IMR-90 (cell line): ENCODE measurements at regions not wholly inside any gene's neighbourhood (a gene's known extent, or its start where the extent isn't known, plus 50 kb on each side); places are given as distances from the start of the nearest gene placed in this dataset.

Experiments used
- ATAC-seq: fragments of 200-7000 bp; cut with Tn5 transposase; 2 replicates; pipeline ENCODE4 v1.9.1; 2020; ENCODE audit warnings: low read depth, mild to moderate bottlenecking, moderate library complexity
- BruUV-seq: library from RNA; stranded (reverse); fragments of 400-500 nt; replicated peaks from 2 replicates; lab custom pipeline; 2021; lab: Mats Ljungman, UMichigan
- CTCF ChIA-PET: fragments of 300-600 bp; formaldehyde crosslinking; extraction: SDS; loops from one replicate; lab custom pipeline; 2021; ENCODE audit warnings: antibody characterized with exemption; lab: Yijun Ruan, JAX
- POLR2A ChIA-PET: fragments of 300-600 bp; sonication (Branson Sonifier 250); formaldehyde crosslinking; loops from one replicate; lab custom pipeline; 2022; ENCODE audit warnings: antibody characterized with exemption; ENCODE audit not compliant: unreplicated experiment; lab: Charles Lee
- DNase-seq: peaks from one replicate; pipeline ENCODE4 v3.0.0; 2013
- H2AFZ ChIP-seq: replicated peaks from 2 replicates; pipeline ENCODE3; 2013; ENCODE audit warnings: low read length, mild to moderate bottlenecking; ENCODE audit not compliant: poor library complexity
- H2AK5ac ChIP-seq: 2 replicates; pipeline ENCODE4 v1.6.1; 2013; ENCODE audit warnings: low read depth, low read length, inconsistent platforms
- H2AK9ac ChIP-seq: replicated peaks from 2 replicates; pipeline ENCODE3; 2013; ENCODE audit warnings: mild to moderate bottlenecking, low read depth, low read length, moderate library complexity; ENCODE audit not compliant: poor library complexity
- H2BK120ac ChIP-seq: 2 replicates; pipeline ENCODE4 v1.6.1; 2013; ENCODE audit warnings: low read depth, low read length, inconsistent platforms
- H2BK15ac ChIP-seq: 3 replicates; pipeline ENCODE4 v1.6.1; 2013; ENCODE audit warnings: low read depth, low read length, inconsistent platforms
- H2BK20ac ChIP-seq: 2 replicates; pipeline ENCODE4 v1.6.1; 2013; ENCODE audit warnings: low read depth, mild to moderate bottlenecking, inconsistent platforms, low read length, moderate library complexity
- H2BK5ac ChIP-seq: 2 replicates; pipeline ENCODE4 v1.6.1; 2013; ENCODE audit warnings: mild to moderate bottlenecking, low read depth, low read length, inconsistent platforms; ENCODE audit not compliant: poor library complexity, severe bottlenecking
- H3K14ac ChIP-seq: replicated peaks from 2 replicates; pipeline ENCODE4 v1.6.1; 2013; ENCODE audit warnings: low read depth, low read length, inconsistent platforms
- H3K18ac ChIP-seq: 2 replicates; pipeline ENCODE4 v1.6.1; 2013; ENCODE audit warnings: low read depth, low read length, control low read depth
- H3K23ac ChIP-seq: 2 replicates; pipeline ENCODE4 v1.6.1; 2013; ENCODE audit warnings: low read depth, low read length, inconsistent platforms
- H3K27ac ChIP-seq: 2 replicates; pipeline ENCODE4 v1.5.1; 2013; ENCODE audit warnings: mild to moderate bottlenecking, control low read depth, low read length; ENCODE audit not compliant: insufficient read depth
- H3K27me3 ChIP-seq: 2 replicates; pipeline ENCODE4 v1.6.1; 2013; ENCODE audit warnings: low read length; ENCODE audit not compliant: control insufficient read depth, insufficient read depth
- H3K36me3 ChIP-seq: 2 replicates; pipeline ENCODE4 v1.6.1; 2013; ENCODE audit warnings: low read length, mixed read lengths; ENCODE audit not compliant: control insufficient read depth, insufficient read depth
- H3K4ac ChIP-seq: 2 replicates; pipeline ENCODE4 v1.6.1; 2013; ENCODE audit warnings: low read depth, low read length, inconsistent platforms
- H3K4me1 ChIP-seq: 2 replicates; pipeline ENCODE4 v1.6.1; 2013; ENCODE audit warnings: low read length, mixed read lengths; ENCODE audit not compliant: control insufficient read depth, insufficient read depth
- H3K4me2 ChIP-seq: 2 replicates; pipeline ENCODE4 v1.6.1; 2013; ENCODE audit warnings: low read depth, mild to moderate bottlenecking, control low read depth, low read length, moderate library complexity
- H3K4me3 ChIP-seq: 2 replicates; pipeline ENCODE4 v1.5.1; 2013; ENCODE audit warnings: low read depth, mild to moderate bottlenecking, control low read depth, low read length, moderate library complexity; ENCODE audit not compliant: insufficient read depth
- H3K56ac ChIP-seq: 2 replicates; pipeline ENCODE4 v1.6.1; 2013; ENCODE audit warnings: low read length, inconsistent platforms; ENCODE audit not compliant: insufficient read depth; ENCODE audit errors: extremely low read depth
- H3K79me1 ChIP-seq, 2 experiments: 2 replicates each; pipeline ENCODE4 v1.6.1; 2013; ENCODE audit warnings: low read length in 2 of 2, inconsistent platforms in 1 of 2, low read depth in 1 of 2
- H3K9ac ChIP-seq: 2 replicates; pipeline ENCODE4 v1.6.1; 2013; ENCODE audit warnings: low read depth, low read length, control low read depth
- H3K9me1 ChIP-seq: 2 replicates; pipeline ENCODE4 v1.6.1; 2013; ENCODE audit warnings: low read length, inconsistent platforms; ENCODE audit not compliant: insufficient read depth
- H3K9me3 ChIP-seq: 2 replicates; pipeline ENCODE4 v1.6.1; 2013; ENCODE audit warnings: low read length; ENCODE audit not compliant: control insufficient read depth, insufficient read depth
- H4K20me1 ChIP-seq: 2 replicates; pipeline ENCODE4 v1.6.1; 2013; ENCODE audit warnings: low read length, inconsistent platforms; ENCODE audit not compliant: insufficient read depth
- H4K5ac ChIP-seq: 2 replicates; pipeline ENCODE4 v1.6.1; 2013; ENCODE audit warnings: mild to moderate bottlenecking, low read depth, low read length, control low read depth
- H4K8ac ChIP-seq, 2 experiments: 2 replicates each; pipeline ENCODE4 v1.6.1; 2013; ENCODE audit warnings: low read depth in 2 of 2, low read length in 2 of 2, control low read depth in 1 of 2, inconsistent platforms in 1 of 2
- H4K91ac ChIP-seq: 2 replicates; pipeline ENCODE4 v1.6.1; 2013; ENCODE audit warnings: low read depth, low read length, inconsistent platforms; ENCODE audit not compliant: insufficient read depth
- BHLHE40 ChIP-seq: fragments of 150-350 bp; IDR thresholded peaks from 2 replicates; pipeline ENCODE4 v1.6.1; 2016; ENCODE audit warnings: mild to moderate bottlenecking, low read depth, low read length
- CEBPB ChIP-seq: IDR thresholded peaks from 2 replicates; pipeline ENCODE4 v1.6.1; 2012; ENCODE audit warnings: low read depth, low read length, improper control_type of control experiment
- CHD1 ChIP-seq: IDR thresholded peaks from 2 replicates; pipeline ENCODE4 v1.6.1; 2012; ENCODE audit warnings: low read depth, low read length, improper control_type of control experiment
- CTCF ChIP-seq: conservative IDR thresholded peaks from 2 replicates; pipeline ENCODE4 v1.5.1; 2012; ENCODE audit warnings: mild to moderate bottlenecking, low read depth, low read length, improper control_type of control experiment
- ELK1 ChIP-seq: fragments of 150-350 bp; IDR thresholded peaks from 2 replicates; pipeline ENCODE4 v1.6.1; 2016; ENCODE audit warnings: low read depth, mild to moderate bottlenecking, low read length, moderate library complexity, borderline replicate concordance
- FOS ChIP-seq: fragments of 150-350 bp; IDR thresholded peaks from 2 replicates; pipeline ENCODE4 v1.6.1; 2016; ENCODE audit warnings: low read depth, low read length
- MAFK ChIP-seq: IDR thresholded peaks from 2 replicates; pipeline ENCODE4 v1.6.1; 2012; ENCODE audit warnings: low read depth, low read length, improper control_type of control experiment
- MAZ ChIP-seq: IDR thresholded peaks from 2 replicates; pipeline ENCODE4 v1.6.1; 2012; ENCODE audit warnings: low read depth, mild to moderate bottlenecking, low read length, improper control_type of control experiment, moderate library complexity, borderline replicate concordance
- MXI1 ChIP-seq: IDR thresholded peaks from 2 replicates; pipeline ENCODE4 v1.6.1; 2012; ENCODE audit warnings: low read depth, mild to moderate bottlenecking, low read length, moderate library complexity, borderline replicate concordance
- NFE2L2 ChIP-seq: fragments of 150-350 bp; IDR thresholded peaks from 2 replicates; pipeline ENCODE4 v1.6.1; 2016; ENCODE audit warnings: low read depth, mild to moderate bottlenecking, low read length
- POLR2A ChIP-seq: IDR thresholded peaks from 2 replicates; pipeline ENCODE4 v1.6.1; 2012; ENCODE audit warnings: mild to moderate bottlenecking, low read depth, low read length
- RAD21 ChIP-seq: IDR thresholded peaks from 2 replicates; pipeline ENCODE4 v1.6.1; 2012; ENCODE audit warnings: low read length, improper control_type of control experiment
- RCOR1 ChIP-seq: IDR thresholded peaks from 2 replicates; pipeline ENCODE4 v1.6.1; 2012; ENCODE audit warnings: mild to moderate bottlenecking, low read length, improper control_type of control experiment; ENCODE audit not compliant: insufficient replicate concordance
- RFX5 ChIP-seq: IDR thresholded peaks from 2 replicates; pipeline ENCODE4 v1.8.0; 2012; ENCODE audit warnings: low read depth, mild to moderate bottlenecking, low read length, moderate library complexity
- SMC3 ChIP-seq: fragments of 150-350 bp; IDR thresholded peaks from 2 replicates; pipeline ENCODE4 v1.6.1; 2016; ENCODE audit warnings: low read depth, mild to moderate bottlenecking, antibody characterized with exemption, low read length, moderate library complexity
- USF2 ChIP-seq: fragments of 150-350 bp; IDR thresholded peaks from 2 replicates; pipeline ENCODE4 v1.6.1; 2017; ENCODE audit warnings: mild to moderate bottlenecking, antibody characterized with exemption, low read length, low read depth
- WGBS, 2 experiments: methylation state at CpG; one replicate each; pipeline versions ENCODE4 v1.1.5 to v1.1.7; 2013; ENCODE audit warnings: missing lambda C conversion rate in 2 of 2; ENCODE audit not compliant: insufficient read length in 1 of 2; ENCODE audit errors: extremely low coverage in 2 of 2; 5-methylcytosine and 5-hydroxymethylcytosine counted together
- dilution Hi-C: fragments of 300-500 bp; cut with HindIII; formaldehyde crosslinking; loops from one replicate; pipeline ENCODE4 v1.14.3; 2018; ENCODE audit warnings: low sequenced_read_pairs; ENCODE audit not compliant: unreplicated experiment
- in situ Hi-C: fragments of 300-500 bp; cut with MboI; formaldehyde crosslinking; loops from 3 replicates; pipeline ENCODE4 v1.14.3; 2019; ENCODE audit warnings: low sequenced_read_pairs, inconsistent platforms, mixed read lengths
- intact Hi-C: fragments of 100-400 bp; cut with micrococcal nuclease; formaldehyde crosslinking; loops from 2 replicates; pipeline ENCODE4 v1.10.0; 2022

GRCh38 chrX:25066131-25066530 is 50.4 kb upstream of the ARX start:
- BruUV-seq = no TSS peak
- Histone ChIP-seq H3K79me1 (no peaks in the 10 kb centered on the region), H4K91ac (no peak overlapping the region), H3K4me2 (no peak overlapping the region), H2BK15ac (no peak overlapping the region), H2AK5ac (no peak overlapping the region), H2BK5ac (no peak overlapping the region), H3K4ac (no peak overlapping the region), H3K23ac (no peak overlapping the region), H3K56ac (no peak overlapping the region), H3K9ac (no peak overlapping the region), H3K4me3 (no peak overlapping the region), H3K36me3 (no peaks in the 10 kb centered on the region), H2BK120ac (no peak overlapping the region), H3K14ac (no peak overlapping the region), H2BK20ac (no peak overlapping the region), H2AK9ac (no peak overlapping the region), H4K5ac (no peak overlapping the region), H4K8ac (no peak overlapping the region), H3K18ac (no peak overlapping the region), H3K9me3 (no peaks in the 10 kb centered on the region), H3K27me3 (no peaks in the 10 kb centered on the region), H2AFZ (no peak overlapping the region), H3K27ac (no peak overlapping the region), H3K4me1 (no peaks in the 10 kb centered on the region), H4K20me1 (no peaks in the 10 kb centered on the region), H3K9me1 (no peaks in the 10 kb centered on the region)
- in situ Hi-C loops = no loop called here
- ChIA-PET CTCF (no interaction called here), POLR2A (no interaction called here)
- WGBS, 2 experiments = no CpG with 5 or more reads among the region's 3 CpGs
- TF ChIP-seq CHD1 (no peak), SMC3 (no peak), CEBPB (no peak), RAD21 (no peak), ELK1 (no peak), BHLHE40 (no peak), MAZ (no peak), RCOR1 (no peak), RFX5 (no peak), FOS (no peak), POLR2A (no peak), CTCF (no peak), MXI1 (no peak), NFE2L2 (no peak), USF2 (no peak), MAFK (no peak)
- ATAC-seq (no peak), DNase-seq (no peak)
- dilution Hi-C loops = no loop called here
- intact Hi-C loops = no loop called here
